ENCODE measurements at regions not wholly inside any gene's neighbourhood (a gene's known extent, or its start where the extent isn't known, plus 50 kb on each side); places are given as distances from the start of the nearest gene placed in this dataset.
"Not testable (repeated sequence)": the region's sequence is repeated elsewhere in the genome, so short reads cannot be mapped to it uniquely, and the experiment has no call there.

DNA sequence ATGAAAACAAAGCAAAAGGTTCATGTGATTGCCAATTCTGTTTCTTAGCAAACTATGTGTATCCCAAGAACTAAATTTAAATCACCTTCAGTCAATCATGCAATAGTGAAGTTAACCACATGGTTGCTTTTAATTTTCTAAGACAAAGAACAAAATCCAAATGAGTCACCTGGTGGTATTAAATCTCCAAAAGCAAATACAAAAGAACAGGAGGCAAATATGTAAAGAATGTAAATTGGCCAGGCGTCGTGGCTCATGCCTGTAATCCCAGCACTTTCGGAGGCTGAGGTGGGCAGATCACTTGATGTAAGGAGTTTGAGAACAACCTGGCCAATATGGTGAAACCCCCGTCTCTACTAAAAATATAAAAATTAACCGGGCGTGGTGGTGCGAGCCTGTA, 54.2 kb upstream of the PIK3R4 start:
- no peak for DNase-seq

DNA sequence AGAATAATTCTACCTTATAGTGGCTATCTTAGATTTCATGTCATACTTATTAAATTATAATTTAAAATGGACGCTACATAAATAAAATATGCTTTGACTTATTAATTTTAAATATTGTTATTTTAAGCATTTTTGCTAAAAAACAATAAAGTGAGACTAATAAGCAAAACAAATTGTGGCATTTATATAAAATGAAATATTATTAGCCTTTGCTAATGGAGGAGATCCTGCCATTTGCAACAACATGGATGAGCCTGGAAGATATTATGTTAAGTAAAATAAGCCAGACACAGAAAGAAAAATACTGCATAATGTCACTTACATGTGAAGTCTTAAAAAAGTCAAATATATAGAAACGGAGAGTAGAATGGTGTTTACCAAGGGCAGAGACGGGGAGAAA, 54.8 kb upstream of the PIK3R4 start:
- DNase-seq = no peak

DNA sequence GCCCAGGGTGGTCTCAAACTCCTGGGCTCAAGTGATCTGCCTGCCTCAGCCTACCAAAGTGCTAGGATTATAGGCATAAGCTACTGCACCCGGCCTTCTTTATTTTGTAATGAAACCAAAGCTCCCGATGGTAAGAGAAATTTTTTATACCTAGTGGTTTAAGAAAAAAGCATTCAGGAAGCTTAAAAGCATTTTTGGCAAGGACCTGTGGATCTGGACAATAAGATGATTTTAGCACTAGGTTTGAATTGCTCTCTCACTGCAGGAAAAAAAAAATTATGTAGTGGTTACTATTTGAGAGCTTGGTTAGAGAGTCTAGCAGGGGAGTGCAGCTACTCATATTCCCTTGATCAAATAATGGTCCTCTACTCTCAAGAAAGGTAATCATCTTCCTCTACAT, 64.9 kb upstream of the PIK3R4 start:
- DNase-seq = peak; percentile 62

DNA sequence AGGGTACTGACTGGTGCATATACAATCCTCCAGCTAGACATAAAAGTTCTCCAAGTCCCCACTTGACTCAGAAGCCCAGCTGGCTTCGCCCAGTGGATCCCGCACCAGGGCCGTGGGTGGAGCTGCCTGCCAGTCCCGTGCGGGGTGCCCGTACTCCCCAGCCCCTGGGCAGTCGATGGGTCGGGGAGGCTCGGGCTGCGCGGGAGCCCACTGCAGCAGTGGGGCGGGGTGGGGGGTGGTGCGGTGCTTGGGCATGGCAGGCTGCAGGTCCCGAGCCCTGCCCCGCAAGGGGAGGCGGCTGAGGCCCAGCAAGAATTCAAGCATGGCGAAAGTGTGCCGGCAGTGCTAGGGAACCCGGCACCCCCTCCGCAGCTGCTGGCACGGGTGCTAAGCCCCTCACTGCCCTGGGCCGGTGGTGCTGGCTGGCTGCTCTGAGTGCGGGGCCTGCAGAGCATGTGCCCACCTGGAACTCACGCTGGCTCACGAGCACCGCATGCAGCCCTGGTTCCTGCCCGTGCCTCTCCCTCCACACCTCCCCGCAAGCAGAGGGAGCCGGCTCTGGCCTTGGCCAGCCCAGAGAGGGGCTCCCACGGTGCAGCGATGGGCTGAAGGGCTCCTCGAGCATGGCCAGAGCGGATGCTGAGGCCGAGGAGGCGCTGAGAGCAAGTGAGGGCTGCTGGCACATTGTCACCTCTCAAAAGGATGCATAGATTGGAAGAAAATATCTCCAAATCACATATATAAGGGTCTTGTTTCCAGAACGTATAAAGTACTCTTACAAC, 68.3 kb upstream of the PIK3R4 start:
- DNase-seq = no peak

DNA sequence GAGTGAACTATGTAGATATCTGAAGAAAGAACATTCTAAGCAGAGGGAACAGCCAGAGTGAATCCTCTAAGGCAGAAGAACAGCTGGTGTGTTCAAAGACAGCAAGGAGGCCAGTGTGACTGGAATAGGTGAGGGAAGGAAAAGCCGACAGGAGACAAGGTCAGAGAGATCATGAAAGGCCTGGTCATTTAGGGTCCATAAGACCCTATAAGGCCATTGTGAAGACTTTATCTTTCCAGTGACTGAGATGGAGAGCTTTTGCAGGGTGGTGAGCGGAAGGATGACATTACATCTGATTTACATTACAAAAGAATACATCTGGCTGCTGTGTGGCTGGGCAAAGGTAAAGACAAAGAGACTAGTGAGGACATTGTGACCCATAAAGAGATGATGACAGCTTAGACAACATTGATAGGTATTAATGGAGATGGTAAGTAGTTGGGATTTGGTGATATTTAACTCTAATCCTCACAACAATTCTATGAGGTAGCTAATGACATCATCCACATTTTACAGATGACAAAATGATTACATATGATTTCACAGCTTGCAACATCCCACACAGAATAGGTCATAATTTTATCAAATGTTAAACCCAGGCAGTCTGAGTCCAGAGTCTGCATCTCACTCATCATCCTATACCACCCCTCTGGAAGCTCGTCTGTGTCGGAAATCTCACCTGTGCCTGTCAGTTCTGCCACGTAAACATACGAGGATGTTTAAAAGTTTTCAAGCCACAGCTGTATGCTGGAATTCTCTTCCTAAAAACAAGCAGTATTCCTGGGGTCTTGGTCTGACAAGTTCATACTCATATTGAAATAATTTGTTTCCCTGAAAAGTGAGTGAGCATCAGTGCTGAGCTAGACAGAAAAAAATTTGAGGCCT, 70.2 kb upstream of the PIK3R4 start:
- no peak for DNase-seq

DNA sequence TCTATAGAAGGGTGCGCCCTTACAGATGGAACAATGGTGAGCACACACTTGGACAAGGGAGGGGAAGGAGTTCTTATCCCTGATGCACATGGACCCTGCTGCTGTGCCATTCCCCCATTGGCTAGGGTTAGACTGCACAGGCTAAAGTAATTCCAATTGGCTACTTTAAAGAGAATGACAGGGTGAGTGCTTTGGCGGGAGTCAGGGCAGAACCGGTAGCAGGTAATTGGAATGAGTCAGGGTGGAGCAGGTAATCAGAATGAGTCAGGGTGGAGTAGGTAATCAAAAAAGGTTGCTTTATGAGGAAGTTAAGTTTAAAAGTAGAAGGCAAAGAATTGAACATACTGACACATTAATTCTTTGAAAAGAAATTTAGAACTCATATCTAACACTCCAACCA, 71.4 kb upstream of the PIK3R4 start:
- DNase-seq = not testable (repeated sequence)

DNA sequence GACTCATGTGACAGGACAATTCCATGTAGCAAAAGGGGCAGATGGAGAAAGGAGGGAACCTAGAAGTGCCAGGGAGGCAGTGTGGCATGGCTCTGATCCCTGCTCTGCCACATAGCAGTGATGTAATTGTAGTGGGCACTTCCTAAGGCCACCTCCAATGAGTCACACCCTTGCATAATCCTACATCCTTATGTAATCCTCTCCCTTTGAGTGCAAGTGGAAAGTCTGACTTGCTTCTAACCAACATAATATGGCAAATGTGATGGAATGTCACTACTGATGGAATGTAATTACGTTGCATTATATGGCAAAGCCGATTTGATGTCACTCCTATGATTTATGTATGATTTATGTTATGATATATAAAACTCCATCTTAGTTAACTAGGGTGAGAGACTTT, 72.9 kb upstream of the ATP2C1 start:
- no peak for DNase-seq

DNA sequence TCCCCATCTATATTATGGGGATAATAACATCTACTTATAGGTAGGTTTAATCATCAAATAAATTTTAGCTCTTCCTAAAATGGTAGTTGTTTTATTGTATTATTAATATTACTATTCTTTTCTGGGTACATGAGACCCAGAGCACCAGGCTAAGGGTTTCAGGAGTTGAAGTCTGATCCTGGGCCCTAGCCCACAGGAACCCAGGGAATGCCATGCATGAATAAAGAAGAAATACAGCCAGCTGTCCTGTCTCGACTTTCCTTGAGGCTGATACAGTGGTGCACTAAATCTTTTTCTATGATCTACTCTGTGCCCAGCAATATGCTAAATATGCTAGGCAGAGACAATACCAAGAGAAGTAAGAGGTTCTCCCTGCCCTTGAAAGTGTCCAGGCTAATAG, 72.1 kb upstream of the ATP2C1 start:
- DNase-seq = no peak

DNA sequence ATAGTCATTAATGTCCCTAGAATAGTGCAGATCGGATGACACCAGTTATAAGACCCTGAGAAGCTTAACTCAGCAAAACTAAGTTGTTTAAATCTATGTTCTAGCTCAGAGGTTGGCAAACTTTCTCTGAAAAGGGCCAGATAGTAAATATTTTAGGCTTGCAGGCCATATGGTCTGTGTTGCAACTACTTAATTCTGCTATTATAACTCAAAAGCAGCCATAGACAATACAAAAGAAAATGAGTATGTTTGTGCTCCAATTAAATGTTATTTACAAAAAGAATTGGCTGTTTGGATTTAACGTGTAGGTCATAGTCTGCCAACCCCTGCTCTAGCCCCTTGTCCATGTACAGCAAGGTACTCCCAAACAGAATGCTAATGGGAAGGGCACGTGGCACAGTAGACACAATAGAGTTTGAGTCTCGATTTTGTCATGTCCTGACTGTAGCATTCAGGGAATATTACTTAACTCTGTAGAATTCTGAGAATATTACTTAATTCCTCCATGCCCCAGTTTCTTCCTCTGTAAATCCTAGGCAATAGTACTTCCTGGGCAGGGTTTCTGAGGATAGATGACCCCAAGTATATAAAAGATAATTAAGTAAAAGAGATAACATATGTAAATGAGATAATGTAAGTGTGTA, 70.5 kb upstream of the ATP2C1 start:
- DNase-seq = no peak

DNA sequence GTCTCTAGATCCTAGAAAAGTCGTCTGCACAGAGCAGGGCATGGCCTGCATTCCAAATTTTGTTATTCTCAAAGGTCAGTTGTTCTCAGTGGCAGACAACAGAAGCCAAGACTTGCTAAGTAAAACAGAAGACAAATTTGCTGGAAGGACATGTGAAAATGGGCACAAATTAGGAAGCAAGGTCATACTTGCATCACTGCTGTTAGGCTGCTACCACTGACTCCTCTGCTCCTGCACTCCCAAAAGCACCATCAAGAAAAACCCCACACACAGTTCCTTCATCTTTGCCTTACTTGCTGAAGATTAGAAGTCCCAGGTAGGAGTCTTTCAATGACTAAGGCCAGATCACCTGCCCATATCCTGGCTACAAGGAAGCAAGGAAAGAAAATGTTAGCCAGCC, 69.9 kb upstream of the ATP2C1 start:
- DNase-seq = no peak

DNA sequence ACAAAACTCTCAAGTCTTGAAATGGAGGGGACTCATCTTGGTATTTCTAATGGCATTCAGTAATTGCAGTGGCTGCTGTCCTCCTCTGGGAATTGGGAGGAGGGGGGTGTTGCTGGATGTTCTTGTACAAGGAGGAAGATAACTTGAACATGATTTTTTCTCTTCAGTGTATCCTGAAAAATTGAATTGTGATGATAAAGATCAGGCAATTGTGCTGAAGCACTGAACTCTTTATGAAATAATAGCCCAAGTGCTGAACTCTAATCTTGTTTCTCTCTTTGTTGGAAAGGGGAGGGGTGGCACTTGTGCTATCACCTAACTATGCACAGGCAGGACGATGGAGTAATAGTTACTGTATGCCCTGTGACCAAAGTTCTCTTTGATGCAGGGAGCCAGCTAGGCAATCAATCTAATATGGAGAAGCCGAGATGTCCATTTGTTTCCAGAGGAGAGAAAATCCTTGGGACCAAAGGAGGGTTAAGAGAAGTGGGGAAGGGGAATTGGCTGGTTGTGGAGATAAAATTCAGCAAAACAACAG, 68.1 kb upstream of the ATP2C1 start:
- DNase-seq = no peak

DNA sequence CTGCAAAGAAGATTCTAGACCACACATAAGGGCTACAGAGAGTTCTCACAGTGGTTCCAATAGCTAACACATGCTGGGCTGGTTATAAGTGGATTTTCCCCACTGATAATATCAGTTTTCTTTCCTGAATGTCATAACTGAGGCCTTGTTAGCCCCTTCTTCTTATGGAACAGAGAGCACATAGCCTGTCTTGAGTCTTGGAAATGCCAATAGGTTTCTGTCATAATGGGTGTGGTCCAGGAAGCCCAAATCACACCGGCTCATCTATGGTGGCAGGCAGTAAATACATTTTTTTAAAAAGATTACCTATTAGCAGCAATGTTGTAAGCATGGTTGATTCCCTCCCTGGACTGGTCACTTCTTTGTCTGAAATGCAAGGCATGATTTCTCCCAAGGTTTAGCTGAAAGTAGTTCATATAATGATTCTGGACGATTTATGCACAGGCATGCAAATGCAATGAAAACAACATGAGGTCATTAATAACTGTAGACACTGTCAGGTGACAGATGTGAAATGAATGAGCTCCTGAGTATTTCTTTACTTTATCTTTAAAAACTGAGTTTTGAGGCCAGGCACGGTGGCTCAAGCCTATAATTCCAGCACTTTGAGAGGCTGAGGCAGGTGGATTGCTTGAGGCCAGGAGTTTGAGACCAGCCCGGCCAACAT, 67.2 kb upstream of the ATP2C1 start:
- no peak for DNase-seq

DNA sequence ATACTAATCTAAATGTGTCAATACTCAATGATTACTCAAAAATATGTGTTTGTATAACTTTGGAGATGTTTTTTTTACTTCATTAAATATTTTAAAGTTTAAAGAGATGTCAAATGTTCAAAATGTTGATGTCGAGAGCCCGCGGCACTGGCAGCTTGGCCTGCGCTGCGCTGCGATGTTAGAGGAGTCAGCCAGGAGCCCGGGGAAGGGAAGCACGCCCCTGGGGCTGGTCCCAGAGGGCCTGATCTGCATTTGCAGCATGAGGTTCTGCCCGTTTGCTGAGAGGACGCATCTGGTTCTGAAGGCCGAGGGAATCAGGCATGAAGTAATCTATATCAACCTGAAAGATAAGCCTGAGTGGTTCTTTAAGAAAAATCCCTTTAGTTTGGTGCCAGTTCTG, 66.4 kb upstream of the ATP2C1 start:
- DNase-seq = no peak

DNA sequence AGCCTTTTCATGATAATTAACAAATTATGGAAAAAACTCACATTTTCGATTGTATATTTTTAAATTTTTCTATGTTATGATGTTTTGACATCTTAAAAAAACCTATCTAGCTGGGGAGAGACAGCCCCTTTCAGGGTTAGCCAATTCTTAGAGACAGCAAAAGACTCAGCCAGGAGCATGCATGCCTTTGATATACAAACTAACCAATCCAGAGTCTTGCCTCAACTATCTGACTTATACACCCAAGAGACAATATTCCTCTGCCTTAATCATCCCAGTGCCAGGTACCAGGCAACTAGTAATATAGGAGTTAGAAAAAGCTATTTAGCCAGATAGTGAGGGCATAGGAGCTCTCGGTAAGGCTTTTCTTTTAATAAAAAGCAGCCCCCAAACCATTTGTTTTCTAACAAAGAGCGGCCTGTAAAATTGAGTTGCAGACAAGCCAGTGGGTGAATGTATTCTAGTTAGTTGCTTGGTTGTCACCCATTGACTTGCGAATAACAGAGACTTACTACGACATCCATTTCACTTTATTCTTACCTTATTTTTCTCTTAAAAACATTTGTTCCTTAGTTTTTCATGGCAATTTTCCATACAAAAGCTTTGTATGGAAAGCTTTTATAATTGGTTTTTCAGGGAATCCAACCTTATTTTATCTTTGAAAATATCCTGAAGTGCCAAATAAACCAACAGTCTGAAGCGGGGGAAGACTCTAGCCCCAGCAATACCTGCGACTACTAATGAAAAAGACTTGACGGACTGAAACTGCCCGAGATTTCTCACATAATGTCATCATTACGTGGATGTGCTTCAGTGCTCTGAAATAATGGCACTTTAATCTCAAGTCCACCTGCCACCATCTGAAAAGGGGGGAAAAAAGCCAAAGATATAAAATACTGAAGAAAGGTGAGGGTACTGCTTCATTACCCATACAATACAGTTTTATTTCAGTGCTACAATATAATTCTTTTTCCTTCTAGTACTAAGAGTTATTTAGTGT, 64.6 kb upstream of the ATP2C1 start:
- DNase-seq = no peak

DNA sequence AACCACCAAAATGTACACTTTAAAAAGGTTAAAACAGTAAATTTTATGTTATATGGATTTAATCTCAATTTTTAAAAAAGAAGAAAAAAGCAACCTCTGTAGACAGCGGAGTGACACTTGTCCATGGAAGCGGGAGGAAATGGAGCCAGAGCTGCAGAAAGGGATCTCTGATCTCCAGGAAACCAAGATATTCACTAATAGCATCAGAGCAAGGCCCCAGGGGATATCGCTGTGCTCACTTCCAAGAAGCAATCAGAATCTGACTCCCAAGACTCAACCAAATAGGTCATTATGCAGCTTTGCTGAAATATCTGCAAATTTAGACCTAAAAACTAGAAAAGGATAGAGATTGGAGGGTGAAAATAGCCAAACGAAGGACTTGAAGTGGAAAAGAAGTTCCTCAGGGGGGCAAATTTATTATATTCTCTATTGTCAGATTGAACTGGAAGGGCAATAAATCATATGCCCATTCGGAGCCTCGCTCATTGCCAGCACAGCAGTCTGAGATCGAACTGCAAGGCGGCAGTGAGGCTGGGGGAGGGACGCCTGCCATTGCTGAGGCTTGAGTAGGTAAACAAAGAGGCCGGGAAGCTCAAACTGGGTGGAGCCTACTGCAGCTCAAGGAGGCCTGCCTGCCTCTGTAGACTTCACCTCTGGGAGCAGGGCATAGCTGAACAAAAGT, 62.0 kb upstream of the ATP2C1 start:
- no peak for DNase-seq

DNA sequence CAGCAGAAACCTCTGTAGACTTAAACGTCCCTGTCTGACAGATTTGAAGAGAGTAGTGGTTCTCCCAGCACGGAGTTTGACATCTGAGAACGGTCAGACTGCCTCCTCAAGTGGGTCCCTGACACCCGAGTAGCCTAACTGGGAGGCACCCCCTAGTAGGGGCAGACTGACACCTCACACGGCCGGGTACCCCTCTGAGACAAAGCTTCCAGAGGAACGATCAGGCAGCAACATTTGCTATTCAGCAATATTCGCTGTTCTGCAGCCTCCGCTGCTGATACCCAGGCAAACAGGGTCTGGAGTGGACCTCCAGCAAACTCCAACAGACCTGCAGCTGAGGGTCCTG, 61.5 kb upstream of the ATP2C1 start:
- not testable (repeated sequence) for DNase-seq

DNA sequence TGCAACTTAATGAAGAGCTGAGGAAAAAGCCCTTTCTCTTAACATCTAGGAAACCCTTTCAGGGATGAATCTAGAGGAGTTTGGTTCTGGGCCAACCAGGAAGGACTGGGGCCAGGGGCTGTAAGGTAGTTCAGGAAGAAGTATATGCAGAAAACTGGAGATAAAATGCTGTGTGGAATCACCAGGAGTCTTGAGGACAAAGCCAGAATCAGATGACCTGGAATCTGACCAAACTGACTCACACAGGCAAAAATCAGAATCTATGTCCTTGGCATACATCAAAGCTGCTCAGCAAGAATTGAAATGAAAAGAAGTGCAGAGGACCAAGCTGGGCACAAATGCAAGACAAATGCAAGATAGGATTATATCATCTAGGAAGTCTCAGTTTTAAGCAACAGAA, 59.4 kb upstream of the ATP2C1 start:
- no peak for DNase-seq

DNA sequence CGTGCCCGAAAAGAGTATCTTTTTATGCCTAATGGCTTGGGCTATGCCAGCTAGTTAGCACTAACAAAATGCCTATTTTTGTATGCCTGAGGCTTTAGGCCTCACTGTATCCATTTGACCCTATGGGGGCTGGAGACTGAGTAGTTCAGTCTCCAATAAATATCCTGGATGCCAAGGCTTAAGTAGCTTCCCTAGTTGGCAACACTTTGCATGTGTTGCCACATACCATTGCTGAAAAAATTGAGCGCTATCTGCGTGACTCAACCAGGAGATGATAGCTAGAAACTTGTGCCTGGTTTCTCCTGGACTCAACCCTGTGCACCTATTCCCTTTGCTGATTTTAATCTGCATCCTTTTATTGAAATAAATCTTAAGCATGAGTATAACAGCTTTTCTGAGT, 58.4 kb upstream of the ATP2C1 start:
- DNase-seq = no peak

DNA sequence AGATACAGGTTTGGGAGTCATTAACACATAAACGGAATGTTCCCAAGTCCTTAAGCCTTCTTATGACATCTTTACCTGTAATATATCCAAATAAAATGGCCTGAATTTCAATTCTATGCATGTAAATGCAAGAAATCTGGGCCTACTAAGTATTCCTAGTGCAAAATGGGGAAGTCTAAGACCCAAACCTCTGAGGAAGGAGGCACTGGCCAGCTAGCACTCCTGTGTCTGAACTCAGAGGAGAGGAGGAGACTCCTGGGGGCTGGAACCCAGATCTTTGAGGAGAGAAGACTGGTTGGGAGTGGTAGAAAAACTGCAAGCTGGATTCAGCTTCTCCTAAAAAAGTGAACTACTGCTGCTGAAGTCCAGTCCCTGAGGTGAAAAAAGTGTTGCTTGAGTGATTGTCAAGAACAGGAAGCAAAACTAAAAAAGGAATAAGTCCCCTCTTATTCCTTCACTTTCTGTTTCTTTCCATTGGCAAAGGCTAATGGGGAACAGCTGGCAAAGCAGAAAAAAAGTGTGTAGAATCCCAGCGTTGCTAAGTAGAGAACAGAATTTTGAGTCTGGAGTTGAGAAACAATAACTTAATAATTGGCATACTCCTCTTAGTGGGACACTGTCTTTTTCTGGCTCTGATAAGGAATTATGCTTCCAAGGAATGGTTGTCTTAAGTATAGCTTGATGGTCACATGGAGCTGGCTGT, 54.8 kb upstream of the ATP2C1 start:
- no peak for DNase-seq

DNA sequence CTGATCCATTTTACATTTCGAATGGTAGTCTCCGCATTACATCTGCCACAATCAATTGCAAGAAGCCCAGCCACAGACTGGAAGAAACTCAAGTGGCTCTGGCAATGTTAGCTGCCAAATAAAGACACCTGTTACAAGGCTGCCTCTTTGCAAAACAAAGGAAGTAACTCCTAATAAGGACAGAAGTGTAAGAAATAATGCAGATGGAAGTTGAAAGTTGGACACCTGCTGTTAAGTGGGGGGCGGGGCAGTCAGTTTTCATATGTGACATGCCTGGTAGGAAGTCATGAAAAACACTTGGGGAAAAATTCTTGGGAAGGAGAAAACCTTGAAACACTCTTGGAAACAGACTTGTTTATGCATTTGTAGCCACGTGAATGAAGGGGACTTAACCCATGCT, 54.1 kb upstream of the ATP2C1 start:
- peak; percentile 79 for DNase-seq

DNA sequence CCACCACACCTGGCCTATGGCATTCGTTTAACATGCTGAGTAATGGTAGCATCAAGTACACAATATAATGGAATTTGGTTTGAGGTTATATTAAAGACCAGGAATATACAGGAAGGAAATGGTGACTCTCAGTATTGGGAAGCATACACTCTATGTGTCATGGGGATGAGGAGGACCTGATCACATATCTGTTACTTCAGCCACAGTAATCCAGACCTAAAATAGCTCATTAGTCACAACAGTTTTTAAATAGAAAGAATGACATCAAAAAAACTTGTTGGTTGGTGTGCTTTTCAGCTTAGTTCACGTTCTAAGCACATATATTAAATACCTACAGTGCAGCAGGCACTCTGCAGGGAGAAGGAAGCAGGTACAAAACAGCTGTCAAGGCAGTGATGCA, 52.5 kb upstream of the ATP2C1 start:
- no peak for DNase-seq

Measured in NCI-H187 treated with DMSO at 0.1 percent for 48 hours (cell line).